HEK293 (cell line): ENCODE measurements at regions not wholly inside any gene's neighbourhood (a gene's known extent, or its start where the extent isn't known, plus 50 kb on each side); places are given as distances from the start of the nearest gene placed in this dataset.

ENCODE experiments used
- CTCF ChIP-seq: fragments of 450-650 bp; formaldehyde crosslinking; IDR thresholded peaks from 2 replicates; pipeline ENCODE4 v1.5.1; 2016; ENCODE audit warnings: missing biosample characterization, missing genetic modification characterization
- KLF17 ChIP-seq: fragments of 450-650 bp; formaldehyde crosslinking; IDR thresholded peaks from 2 replicates; pipeline ENCODE4 v1.5.1; 2016; ENCODE audit warnings: missing biosample characterization, missing genetic modification characterization
- OVOL3 ChIP-seq: fragments of 450-650 bp; formaldehyde crosslinking; IDR thresholded peaks from 2 replicates; pipeline ENCODE4 v1.5.1; 2016; ENCODE audit warnings: missing biosample characterization, missing genetic modification characterization
- ZNF324 ChIP-seq: fragments of 450-650 bp; formaldehyde crosslinking; IDR thresholded peaks from 2 replicates; pipeline ENCODE4 v1.5.1; 2016; ENCODE audit warnings: missing biosample characterization, missing genetic modification characterization
- ZNF701 ChIP-seq: fragments of 450-650 bp; formaldehyde crosslinking; IDR thresholded peaks from 2 replicates; pipeline ENCODE4 v1.5.1; 2016; ENCODE audit warnings: missing biosample characterization, missing genetic modification characterization
- ZSCAN16 ChIP-seq: fragments of 450-650 bp; formaldehyde crosslinking; IDR thresholded peaks from 2 replicates; pipeline ENCODE4 v1.5.1; 2016; ENCODE audit warnings: missing biosample characterization, missing genetic modification characterization

- TF ChIP-seq ZNF701 (tag by site-specific recombination) (no peak), CTCF (tag by site-specific recombination) (no peak), ZSCAN16 (tag by site-specific recombination) (no peak), OVOL3 (tag by site-specific recombination) (no peak), ZNF324 (no peak), KLF17 (tag by site-specific recombination) (no peak)
These were observed 150.7 kb upstream of the ZNF644 start for GRCh38 chr1:91172541-91172940.
